ENCODE measurements at regions not wholly inside any gene's neighbourhood (a gene's known extent, or its start where the extent isn't known, plus 50 kb on each side); places are given as distances from the start of the nearest gene placed in this dataset.

DNA sequence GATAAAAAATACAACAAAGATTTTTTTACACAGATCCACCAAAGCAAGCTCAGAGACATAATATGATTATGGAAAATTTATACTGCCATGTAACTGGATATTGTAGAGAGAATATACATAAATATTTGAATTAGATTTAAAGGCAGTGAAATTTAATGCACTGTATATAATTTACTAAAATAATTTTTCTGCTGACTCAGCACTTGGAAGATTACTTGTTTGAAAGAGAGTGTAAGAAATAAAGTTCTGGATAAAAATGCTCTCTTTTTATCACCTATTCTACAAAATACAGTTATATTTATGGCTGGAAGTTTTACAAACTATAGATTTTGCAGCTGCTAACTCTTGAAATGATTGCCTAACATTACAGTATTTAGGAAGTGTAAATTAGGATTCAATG, 628.3 kb upstream of the CHORDC1 start:
- H4K8ac ChIP-seq (ENCODE audit: low read length): no peak overlapping the region
- no peak overlapping the region for H3K9ac ChIP-seq (ENCODE audit: low read length)
- H2BK5ac ChIP-seq (ENCODE audit: low read depth, low read length, poor library complexity, severe bottlenecking): no peak overlapping the region
- H2BK120ac ChIP-seq (ENCODE audit: low read depth, low read length): no peak overlapping the region
- H2BK15ac ChIP-seq (ENCODE audit: low read depth, poor library complexity, severe bottlenecking): no peak overlapping the region
- no peak overlapping the region for H2BK12ac ChIP-seq (ENCODE audit: low read length in 2 of 2)
- no peak overlapping the region for H3K18ac ChIP-seq (ENCODE audit: low read depth in 1 of 2, low read length in 2 of 2)
- no peak overlapping the region for H2AFZ ChIP-seq (ENCODE audit: low read depth, low read length)
- H3K4ac ChIP-seq (ENCODE audit: low read depth in 1 of 2, low read length in 2 of 2): no peak overlapping the region
- H3K23ac ChIP-seq (ENCODE audit: low read length in 2 of 2): no peak overlapping the region
- no peaks in the 10 kb centered on the region for H3K27me3 ChIP-seq (ENCODE audit: control insufficient read depth in 1 of 2, insufficient read depth in 1 of 2, low read length in 2 of 2)
- no peak overlapping the region for H3K4me2 ChIP-seq (ENCODE audit: low read length, poor library complexity, severe bottlenecking)
- H3K36me3 ChIP-seq (ENCODE audit: control insufficient read depth in 1 of 2, insufficient read depth in 2 of 2, low read depth in 1 of 2, low read length in 2 of 2): no peaks in the 10 kb centered on the region
- H3K4me1 ChIP-seq (ENCODE audit: control insufficient read depth, insufficient read depth, low read depth, low read length): no peaks in the 10 kb centered on the region
- H2AK5ac ChIP-seq (ENCODE audit: low read length, severe bottlenecking): no peak overlapping the region
- no peaks in the 10 kb centered on the region for H3K79me1 ChIP-seq (replicated peaks; ENCODE audit: low read length, poor library complexity, severe bottlenecking)
- no peaks in the 10 kb centered on the region for H3K9me3 ChIP-seq (ENCODE audit: control insufficient read depth, low read length)
- H4K91ac ChIP-seq (ENCODE audit: low read length): no peak overlapping the region
- no peak overlapping the region for H3K14ac ChIP-seq (ENCODE audit: low read length in 2 of 2)
- H3K27ac ChIP-seq (ENCODE audit: low read length, poor library complexity, severe bottlenecking): no peak overlapping the region
- H3K4me3 ChIP-seq (ENCODE audit: insufficient read depth in 1 of 2, low read depth in 1 of 2, low read length in 2 of 2): no peak overlapping the region
- no peak for DNase-seq

DNA sequence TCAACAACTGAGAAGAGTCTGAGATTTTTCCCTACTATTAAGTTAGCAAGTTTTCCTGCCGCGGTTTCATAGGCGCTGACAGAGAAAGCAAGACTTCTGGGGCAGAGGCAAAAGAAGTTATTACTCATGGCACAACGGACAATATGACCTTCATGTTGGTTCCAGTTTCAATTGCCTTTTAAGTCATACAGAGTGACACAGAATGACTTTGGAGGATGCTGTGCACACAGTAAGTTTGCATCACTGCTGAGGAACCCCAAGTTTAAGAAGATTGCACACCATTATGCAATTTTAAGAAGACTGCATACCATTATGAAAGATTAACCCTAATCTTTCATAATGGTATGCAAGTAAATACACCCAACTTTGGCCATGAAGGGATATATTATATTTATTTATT, 626.5 kb upstream of the CHORDC1 start:
- no peak overlapping the region for H3K9ac ChIP-seq (ENCODE audit: low read length)
- WGBS: 93% methylated on average over 4 of the region's 4 CpGs
- no peak overlapping the region for H3K23ac ChIP-seq (ENCODE audit: low read length in 2 of 2)
- no peak overlapping the region for H3K4me3 ChIP-seq (ENCODE audit: insufficient read depth in 1 of 2, low read depth in 1 of 2, low read length in 2 of 2)
- H3K36me3 ChIP-seq (ENCODE audit: control insufficient read depth in 1 of 2, insufficient read depth in 2 of 2, low read depth in 1 of 2, low read length in 2 of 2): no peaks in the 10 kb centered on the region
- H3K14ac ChIP-seq (ENCODE audit: low read length in 2 of 2): no peak overlapping the region
- H2AFZ ChIP-seq (ENCODE audit: low read depth, low read length): no peak overlapping the region
- no peak for DNase-seq
- H3K4ac ChIP-seq (ENCODE audit: low read depth in 1 of 2, low read length in 2 of 2): no peak overlapping the region
- no peak overlapping the region for H4K91ac ChIP-seq (ENCODE audit: low read length)
- H2AK5ac ChIP-seq (ENCODE audit: low read length, severe bottlenecking): no peak overlapping the region
- no peak overlapping the region for H3K27ac ChIP-seq (ENCODE audit: low read length, poor library complexity, severe bottlenecking)
- H3K9me3 ChIP-seq (ENCODE audit: control insufficient read depth, low read length): no peaks in the 10 kb centered on the region
- no peak overlapping the region for H2BK15ac ChIP-seq (ENCODE audit: low read depth, poor library complexity, severe bottlenecking)
- no peak overlapping the region for H4K8ac ChIP-seq (ENCODE audit: low read length)
- no peaks in the 10 kb centered on the region for H3K27me3 ChIP-seq (ENCODE audit: control insufficient read depth in 1 of 2, insufficient read depth in 1 of 2, low read length in 2 of 2)
- no peaks in the 10 kb centered on the region for H3K79me1 ChIP-seq (replicated peaks; ENCODE audit: low read length, poor library complexity, severe bottlenecking)
- H3K18ac ChIP-seq (ENCODE audit: low read depth in 1 of 2, low read length in 2 of 2): no peak overlapping the region
- H2BK12ac ChIP-seq (ENCODE audit: low read length in 2 of 2): no peak overlapping the region
- no peak overlapping the region for H3K4me2 ChIP-seq (ENCODE audit: low read length, poor library complexity, severe bottlenecking)
- no peak overlapping the region for H2BK120ac ChIP-seq (ENCODE audit: low read depth, low read length)
- no peak overlapping the region for H2BK5ac ChIP-seq (ENCODE audit: low read depth, low read length, poor library complexity, severe bottlenecking)
- H3K4me1 ChIP-seq (ENCODE audit: control insufficient read depth, insufficient read depth, low read depth, low read length): no peaks in the 10 kb centered on the region

DNA sequence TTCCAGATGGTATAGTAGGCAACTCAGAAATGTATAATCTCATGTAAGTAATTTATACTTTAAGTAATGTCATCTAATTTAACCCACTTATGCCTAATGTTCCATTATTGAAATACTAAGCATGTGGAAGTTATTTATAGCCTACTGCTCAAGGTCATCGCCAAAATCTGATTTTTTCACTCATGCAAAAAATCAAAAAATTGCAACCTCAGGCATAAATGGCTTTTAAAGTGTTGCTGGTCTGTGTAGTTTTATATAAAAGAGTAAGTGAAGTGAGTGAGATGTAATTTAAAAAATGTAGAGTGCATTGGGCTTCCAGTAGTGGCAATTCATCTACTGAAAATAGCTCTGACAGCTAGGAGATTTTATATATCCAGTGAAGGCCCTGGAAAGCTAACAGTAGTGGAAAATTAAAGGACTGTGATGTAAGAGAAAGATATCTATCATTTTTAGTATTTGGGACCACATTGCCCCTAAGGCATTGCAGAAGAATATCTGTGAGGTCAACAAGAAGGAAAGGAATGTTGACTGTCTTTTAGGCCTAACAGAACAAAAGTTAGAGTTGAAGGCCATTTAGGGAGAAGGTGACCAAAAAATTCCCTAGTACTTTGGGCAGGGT, 624.5 kb upstream of the CHORDC1 start:
- Histone ChIP-seq H3K27me3 (ENCODE audit: control insufficient read depth in 1 of 2, insufficient read depth in 1 of 2, low read length in 2 of 2) (no peaks in the 10 kb centered on the region), H4K91ac (ENCODE audit: low read length) (no peak overlapping the region), H3K36me3 (ENCODE audit: control insufficient read depth in 1 of 2, insufficient read depth in 2 of 2, low read depth in 1 of 2, low read length in 2 of 2) (no peaks in the 10 kb centered on the region), H2AK5ac (ENCODE audit: low read length, severe bottlenecking) (no peak overlapping the region), H2AFZ (ENCODE audit: low read depth, low read length) (no peak overlapping the region), H3K27ac (ENCODE audit: low read length, poor library complexity, severe bottlenecking) (no peak overlapping the region), H3K9me3 (ENCODE audit: control insufficient read depth, low read length) (no peaks in the 10 kb centered on the region), H3K79me1 (replicated peaks; ENCODE audit: low read length, poor library complexity, severe bottlenecking) (no peaks in the 10 kb centered on the region), H3K4ac (ENCODE audit: low read depth in 1 of 2, low read length in 2 of 2) (no peak overlapping the region), H2BK12ac (ENCODE audit: low read length in 2 of 2) (no peak overlapping the region), H3K4me3 (ENCODE audit: insufficient read depth in 1 of 2, low read depth in 1 of 2, low read length in 2 of 2) (no peak overlapping the region), H3K23ac (ENCODE audit: low read length in 2 of 2) (no peak overlapping the region), H3K4me1 (ENCODE audit: control insufficient read depth, insufficient read depth, low read depth, low read length) (no peaks in the 10 kb centered on the region), H2BK5ac (ENCODE audit: low read depth, low read length, poor library complexity, severe bottlenecking) (no peak overlapping the region), H3K18ac (ENCODE audit: low read depth in 1 of 2, low read length in 2 of 2) (no peak overlapping the region), H2BK120ac (ENCODE audit: low read depth, low read length) (no peak overlapping the region), H4K8ac (ENCODE audit: low read length) (no peak overlapping the region), H2BK15ac (ENCODE audit: low read depth, poor library complexity, severe bottlenecking) (no peak overlapping the region), H3K14ac (ENCODE audit: low read length in 2 of 2) (no peak overlapping the region), H3K9ac (ENCODE audit: low read length) (no peak overlapping the region), H3K4me2 (ENCODE audit: low read length, poor library complexity, severe bottlenecking) (no peak overlapping the region)
- no peak for DNase-seq
- WGBS: no CpG with 5 or more reads among the region's 1 CpG

DNA sequence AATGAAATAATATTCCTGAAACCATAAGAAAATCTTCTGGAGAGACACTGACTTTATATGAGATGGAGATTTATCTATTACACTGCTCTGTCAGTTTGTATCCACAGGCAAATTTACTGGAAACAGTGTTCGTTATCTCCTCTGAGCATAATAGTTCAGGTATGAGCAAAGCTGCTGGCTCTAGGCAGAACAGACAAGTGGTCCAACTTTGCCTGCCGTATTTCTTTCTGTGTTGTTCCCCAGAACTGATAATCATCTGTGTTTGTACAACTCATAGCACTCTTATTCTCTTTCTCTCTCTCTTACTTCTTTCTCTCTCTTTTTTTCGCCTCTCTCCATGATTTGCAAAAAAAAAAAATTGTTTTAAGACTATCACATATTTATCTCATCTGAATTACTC, 623.8 kb upstream of the CHORDC1 start:
- Histone ChIP-seq H3K27ac (ENCODE audit: low read length, poor library complexity, severe bottlenecking) (no peak overlapping the region), H3K4me2 (ENCODE audit: low read length, poor library complexity, severe bottlenecking) (no peak overlapping the region), H3K4me1 (ENCODE audit: control insufficient read depth, insufficient read depth, low read depth, low read length) (no peaks in the 10 kb centered on the region), H3K36me3 (ENCODE audit: control insufficient read depth in 1 of 2, insufficient read depth in 2 of 2, low read depth in 1 of 2, low read length in 2 of 2) (no peaks in the 10 kb centered on the region), H3K9ac (ENCODE audit: low read length) (no peak overlapping the region), H4K8ac (ENCODE audit: low read length) (no peak overlapping the region), H3K79me1 (replicated peaks; ENCODE audit: low read length, poor library complexity, severe bottlenecking) (no peaks in the 10 kb centered on the region), H3K27me3 (ENCODE audit: control insufficient read depth in 1 of 2, insufficient read depth in 1 of 2, low read length in 2 of 2) (no peaks in the 10 kb centered on the region), H3K4ac (ENCODE audit: low read depth in 1 of 2, low read length in 2 of 2) (no peak overlapping the region), H2AFZ (ENCODE audit: low read depth, low read length) (no peak overlapping the region), H2AK5ac (ENCODE audit: low read length, severe bottlenecking) (no peak overlapping the region), H3K18ac (ENCODE audit: low read depth in 1 of 2, low read length in 2 of 2) (no peak overlapping the region), H3K9me3 (ENCODE audit: control insufficient read depth, low read length) (no peaks in the 10 kb centered on the region), H2BK12ac (ENCODE audit: low read length in 2 of 2) (no peak overlapping the region), H3K4me3 (ENCODE audit: insufficient read depth in 1 of 2, low read depth in 1 of 2, low read length in 2 of 2) (no peak overlapping the region), H2BK15ac (ENCODE audit: low read depth, poor library complexity, severe bottlenecking) (no peak overlapping the region), H2BK120ac (ENCODE audit: low read depth, low read length) (no peak overlapping the region), H3K23ac (ENCODE audit: low read length in 2 of 2) (no peak overlapping the region), H3K14ac (ENCODE audit: low read length in 2 of 2) (no peak overlapping the region), H2BK5ac (ENCODE audit: low read depth, low read length, poor library complexity, severe bottlenecking) (no peak overlapping the region), H4K91ac (ENCODE audit: low read length) (no peak overlapping the region)
- DNase-seq: no peak
- 78% methylated on average over 3 of the region's 3 CpGs for WGBS

Data from mesenchymal stem cell (in vitro differentiated cells and primary cell).